Activated T-cell treated with anti-CD3 and anti-CD28 coated beads for 4 hours (primary cell): ENCODE measurements at regions not wholly inside any gene's neighbourhood (a gene's known extent, or its start where the extent isn't known, plus 50 kb on each side); places are given as distances from the start of the nearest gene placed in this dataset.
"Not testable (repeated sequence)": the region's sequence is repeated elsewhere in the genome, so short reads cannot be mapped to it uniquely, and the experiment has no call there.

ENCODE experiments used
- DNase-seq: peaks from one replicate; pipeline ENCODE4 v3.0.0-alpha.2; 2020

- no peak for DNase-seq
These were observed 125.2 kb downstream of the ANXA2 start for GRCh38 chr15:60272623-60273022.

DNA sequence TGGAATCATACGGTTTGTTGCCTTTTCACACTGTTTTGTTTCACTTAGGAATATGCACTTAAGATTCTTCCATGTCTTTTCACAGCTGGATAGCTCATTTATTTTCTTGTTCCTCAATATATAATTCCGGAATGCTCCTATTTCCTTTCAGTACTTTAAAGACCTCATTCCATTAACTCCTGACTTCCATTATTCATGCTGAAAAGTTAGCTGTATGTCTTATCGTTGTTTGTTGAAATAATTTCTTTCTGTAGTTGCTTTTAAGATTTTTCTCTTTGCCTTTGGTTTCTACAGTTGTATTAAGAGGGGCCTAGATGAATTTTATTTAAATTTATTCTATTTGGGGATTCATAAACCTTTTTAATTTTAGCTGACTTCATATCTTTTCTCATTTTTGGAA lies 122.2 kb downstream of the ANXA2 start:
- DNase-seq, result no peak

- no peak for DNase-seq
These were observed 118.9 kb downstream of the ANXA2 start for GRCh38 chr15:60278879-60279278.

DNA sequence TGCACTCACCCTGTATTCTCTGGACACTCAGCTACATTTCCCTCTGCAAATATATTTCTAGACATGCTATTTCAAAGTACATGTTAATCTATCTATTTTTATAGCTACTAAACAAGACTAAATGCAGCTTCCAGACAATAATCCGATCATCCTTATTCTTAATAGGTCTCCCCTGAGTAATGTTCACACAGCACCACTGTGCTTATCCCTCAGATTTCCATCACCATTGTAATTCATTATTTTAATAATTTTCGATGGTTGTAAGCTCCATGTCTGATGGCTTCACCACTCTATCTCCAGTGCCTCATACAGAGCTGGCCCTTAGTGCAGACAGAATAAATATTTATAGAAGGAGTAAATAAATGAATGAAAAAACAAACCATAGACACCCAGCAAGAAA lies 117.5 kb downstream of the ANXA2 start:
- DNase-seq, result no peak

GRCh38 chr15:60283936-60284335 lies 113.8 kb downstream of the ANXA2 start:
- DNase-seq, result no peak

DNA sequence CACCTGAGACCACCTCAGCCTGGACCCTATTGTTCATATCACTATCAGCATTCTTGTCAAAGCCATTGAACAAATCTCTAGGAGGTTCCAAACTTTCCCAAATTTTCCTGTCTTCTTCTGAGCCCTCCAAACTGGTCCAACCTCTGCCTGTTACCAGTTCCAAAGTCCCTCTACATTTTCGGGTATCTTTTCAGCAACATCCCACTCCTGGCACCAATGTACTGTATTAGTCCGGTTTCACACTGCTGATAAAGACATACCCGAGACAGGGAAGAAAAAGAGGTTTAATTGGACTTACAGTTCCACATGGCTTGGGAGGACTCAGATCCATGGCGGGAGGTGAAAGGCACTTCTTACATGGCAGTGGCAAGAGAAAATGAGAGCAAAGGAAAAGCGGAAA lies 101.9 kb downstream of the ANXA2 start:
- DNase-seq, result not testable (repeated sequence)

GRCh38 chr15:60297047-60297446 lies 100.7 kb downstream of the ANXA2 start:
- no peak for DNase-seq
